ENCODE measurements at regions not wholly inside any gene's neighbourhood (a gene's known extent, or its start where the extent isn't known, plus 50 kb on each side); places are given as distances from the start of the nearest gene placed in this dataset.

DNA sequence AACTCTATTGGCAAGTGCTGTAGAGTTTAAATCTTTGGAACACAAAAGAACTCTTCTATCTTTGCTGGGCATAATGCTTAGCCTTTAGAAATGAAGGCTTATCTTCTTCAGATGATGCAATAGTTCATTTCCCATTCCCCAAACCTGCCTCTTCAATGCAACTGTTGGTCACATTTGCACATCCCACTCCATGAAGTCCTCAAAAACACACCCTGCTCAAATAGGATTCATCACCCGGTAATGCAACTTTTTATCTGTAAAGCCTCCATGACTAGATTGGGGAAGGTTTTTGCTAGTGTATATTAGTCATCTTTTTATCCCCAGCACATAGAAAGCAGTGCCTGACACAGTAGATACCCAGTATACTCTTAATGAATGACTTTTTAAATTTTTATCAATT lies 376.4 kb downstream of the RBM43 start:
- TF ChIP-seq, protein P1, sequence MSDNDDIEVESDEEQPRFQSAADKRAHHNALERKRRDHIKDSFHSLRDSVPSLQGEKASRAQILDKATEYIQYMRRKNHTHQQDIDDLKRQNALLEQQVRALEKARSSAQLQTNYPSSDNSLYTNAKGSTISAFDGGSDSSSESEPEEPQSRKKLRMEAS (IDR thresholded peaks at IDR 0.05): no peak
- no peak for TF ChIP-seq CEBPB (IDR thresholded peaks at IDR 0.05)
- TF ChIP-seq FOXM1 (IDR thresholded peaks at IDR 0.05; ENCODE audit: borderline replicate concordance, low read depth): no peak
- no peak for TF ChIP-seq RAD21 (IDR thresholded peaks at IDR 0.05; ENCODE audit: low read depth)
- no peak for TF ChIP-seq TCF12 (IDR thresholded peaks at IDR 0.05; ENCODE audit: low read depth)
- TF ChIP-seq, protein P2, sequence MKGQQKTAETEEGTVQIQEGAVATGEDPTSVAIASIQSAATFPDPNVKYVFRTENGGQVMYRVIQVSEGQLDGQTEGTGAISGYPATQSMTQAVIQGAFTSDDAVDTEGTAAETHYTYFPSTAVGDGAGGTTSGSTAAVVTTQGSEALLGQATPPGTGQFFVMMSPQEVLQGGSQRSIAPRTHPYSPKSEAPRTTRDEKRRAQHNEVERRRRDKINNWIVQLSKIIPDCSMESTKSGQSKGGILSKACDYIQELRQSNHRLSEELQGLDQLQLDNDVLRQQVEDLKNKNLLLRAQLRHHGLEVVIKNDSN (IDR thresholded peaks at IDR 0.05): no peak
- TF ChIP-seq, protein P3, sequence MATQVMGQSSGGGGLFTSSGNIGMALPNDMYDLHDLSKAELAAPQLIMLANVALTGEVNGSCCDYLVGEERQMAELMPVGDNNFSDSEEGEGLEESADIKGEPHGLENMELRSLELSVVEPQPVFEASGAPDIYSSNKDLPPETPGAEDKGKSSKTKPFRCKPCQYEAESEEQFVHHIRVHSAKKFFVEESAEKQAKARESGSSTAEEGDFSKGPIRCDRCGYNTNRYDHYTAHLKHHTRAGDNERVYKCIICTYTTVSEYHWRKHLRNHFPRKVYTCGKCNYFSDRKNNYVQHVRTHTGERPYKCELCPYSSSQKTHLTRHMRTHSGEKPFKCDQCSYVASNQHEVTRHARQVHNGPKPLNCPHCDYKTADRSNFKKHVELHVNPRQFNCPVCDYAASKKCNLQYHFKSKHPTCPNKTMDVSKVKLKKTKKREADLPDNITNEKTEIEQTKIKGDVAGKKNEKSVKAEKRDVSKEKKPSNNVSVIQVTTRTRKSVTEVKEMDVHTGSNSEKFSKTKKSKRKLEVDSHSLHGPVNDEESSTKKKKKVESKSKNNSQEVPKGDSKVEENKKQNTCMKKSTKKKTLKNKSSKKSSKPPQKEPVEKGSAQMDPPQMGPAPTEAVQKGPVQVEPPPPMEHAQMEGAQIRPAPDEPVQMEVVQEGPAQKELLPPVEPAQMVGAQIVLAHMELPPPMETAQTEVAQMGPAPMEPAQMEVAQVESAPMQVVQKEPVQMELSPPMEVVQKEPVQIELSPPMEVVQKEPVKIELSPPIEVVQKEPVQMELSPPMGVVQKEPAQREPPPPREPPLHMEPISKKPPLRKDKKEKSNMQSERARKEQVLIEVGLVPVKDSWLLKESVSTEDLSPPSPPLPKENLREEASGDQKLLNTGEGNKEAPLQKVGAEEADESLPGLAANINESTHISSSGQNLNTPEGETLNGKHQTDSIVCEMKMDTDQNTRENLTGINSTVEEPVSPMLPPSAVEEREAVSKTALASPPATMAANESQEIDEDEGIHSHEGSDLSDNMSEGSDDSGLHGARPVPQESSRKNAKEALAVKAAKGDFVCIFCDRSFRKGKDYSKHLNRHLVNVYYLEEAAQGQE (IDR thresholded peaks at IDR 0.05; ENCODE audit: low read depth): no peak

DNA sequence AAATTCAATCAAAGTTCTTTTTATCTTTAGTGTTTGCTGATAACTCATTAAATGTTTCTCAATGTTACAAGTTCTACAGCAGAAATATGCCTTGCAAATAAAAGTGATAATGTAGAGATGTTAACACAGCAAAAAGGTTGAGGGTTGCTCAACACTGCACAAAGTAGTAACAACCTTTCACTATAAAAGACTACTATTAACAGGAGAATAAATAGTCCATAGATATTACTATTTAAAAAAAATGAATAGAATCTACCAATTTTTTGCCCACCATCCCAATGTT lies 378.1 kb downstream of the RBM43 start:
- TF ChIP-seq, protein P2 (IDR thresholded peaks at IDR 0.05): no peak
- TF ChIP-seq, protein P1 (IDR thresholded peaks at IDR 0.05): no peak
- TF ChIP-seq FOXM1 (IDR thresholded peaks at IDR 0.05; ENCODE audit: borderline replicate concordance, low read depth) (no peak), RAD21 (IDR thresholded peaks at IDR 0.05; ENCODE audit: low read depth) (no peak), CREB1 (IDR thresholded peaks at IDR 0.05; ENCODE audit: low read depth) (no peak)

DNA sequence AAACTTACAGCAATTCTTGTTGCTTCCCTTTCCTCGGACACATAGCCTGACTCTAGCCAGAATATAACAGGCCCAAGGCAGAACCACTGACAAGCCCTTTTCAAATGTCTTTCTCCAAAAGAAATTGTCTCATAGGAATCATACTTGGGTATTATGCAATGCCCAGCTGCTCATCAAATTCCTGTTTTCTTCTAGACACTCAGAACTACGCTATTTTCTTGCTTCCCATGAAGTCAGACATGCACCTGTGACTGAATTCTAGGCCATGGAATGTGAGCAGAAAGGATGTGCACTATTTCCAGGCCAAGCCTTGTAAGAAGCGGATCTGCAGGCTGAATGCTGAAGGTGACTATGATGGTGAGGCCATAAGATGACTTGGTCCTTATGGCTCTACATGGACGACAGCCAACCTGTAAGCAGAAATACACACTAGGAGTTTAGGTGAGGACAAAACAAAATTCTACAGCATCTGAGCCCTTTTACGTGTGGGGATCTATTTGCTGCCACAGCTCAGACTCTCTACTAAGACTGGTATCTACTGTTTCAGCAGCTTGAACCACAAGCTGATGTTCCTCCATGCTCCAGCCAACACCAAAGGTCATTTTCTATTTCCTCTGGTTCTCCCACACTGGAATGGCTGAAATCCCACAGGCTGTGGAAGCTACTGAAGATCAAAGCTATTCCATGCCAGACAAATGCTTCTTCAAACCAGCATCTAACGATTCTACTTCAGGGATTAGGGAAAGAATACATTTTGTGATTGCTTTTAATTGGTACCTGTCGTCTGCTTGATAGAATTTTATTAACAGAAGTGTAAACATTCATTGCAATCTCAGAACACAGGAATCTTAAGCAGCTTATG lies 378.7 kb downstream of the RBM43 start:
- TF ChIP-seq TEAD4 (IDR thresholded peaks at IDR 0.05) (no peak), ZBTB7A (IDR thresholded peaks at IDR 0.05; ENCODE audit: low read depth) (no peak), FOXM1 (IDR thresholded peaks at IDR 0.05; ENCODE audit: borderline replicate concordance, low read depth) (no peak), CREB1 (IDR thresholded peaks at IDR 0.05; ENCODE audit: low read depth) (no peak), EGR1 (IDR thresholded peaks at IDR 0.05) (no peak), RAD21 (IDR thresholded peaks at IDR 0.05; ENCODE audit: low read depth) (no peak), YY1 (IDR thresholded peaks at IDR 0.05; ENCODE audit: low read depth) (no peak), TAF1 (IDR thresholded peaks at IDR 0.05; ENCODE audit: low read depth) (no peak), CEBPB (IDR thresholded peaks at IDR 0.05) (no peak), EP300 (IDR thresholded peaks at IDR 0.05; ENCODE audit: borderline replicate concordance) (no peak)
- TF ChIP-seq, protein P1 (IDR thresholded peaks at IDR 0.05): no peak
- TF ChIP-seq, protein P3 (IDR thresholded peaks at IDR 0.05; ENCODE audit: low read depth): no peak

DNA sequence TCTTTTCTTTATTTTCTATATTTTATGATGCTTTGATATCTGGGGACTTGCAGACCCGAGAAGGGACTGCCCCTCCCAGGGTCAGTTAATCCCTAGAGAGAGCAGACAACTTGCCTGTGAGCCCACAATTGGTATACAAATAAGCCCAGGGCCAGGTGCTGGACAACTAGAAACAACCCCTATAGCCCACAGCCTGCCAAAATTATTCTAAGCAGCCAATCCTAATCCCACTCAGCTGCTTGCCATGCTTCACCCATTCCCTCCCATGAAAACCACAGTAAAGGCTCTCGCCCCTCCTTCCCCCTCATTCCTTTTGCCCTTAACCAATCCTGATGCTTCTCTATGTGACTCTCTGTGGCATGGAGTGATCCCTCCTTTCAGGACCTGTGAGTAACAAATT lies 380.7 kb downstream of the RBM43 start:
- TF ChIP-seq, protein P1 (IDR thresholded peaks at IDR 0.05): no peak
- no peak for TF ChIP-seq EGR1 (IDR thresholded peaks at IDR 0.05)
- TF ChIP-seq EP300 (IDR thresholded peaks at IDR 0.05; ENCODE audit: borderline replicate concordance): no peak
- TF ChIP-seq, protein P2 (IDR thresholded peaks at IDR 0.05): no peak
- no peak for TF ChIP-seq ZBTB7A (IDR thresholded peaks at IDR 0.05; ENCODE audit: low read depth)
- no peak for TF ChIP-seq RAD21 (IDR thresholded peaks at IDR 0.05; ENCODE audit: low read depth)
- TF ChIP-seq, protein P3 (IDR thresholded peaks at IDR 0.05; ENCODE audit: low read depth): no peak
- no peak for TF ChIP-seq NFIC (IDR thresholded peaks at IDR 0.05)
- no peak for TF ChIP-seq FOXM1 (IDR thresholded peaks at IDR 0.05; ENCODE audit: borderline replicate concordance, low read depth)
- TF ChIP-seq YY1 (IDR thresholded peaks at IDR 0.05; ENCODE audit: low read depth): no peak
